WTC11 (cell line): ENCODE measurements at regions not wholly inside any gene's neighbourhood (a gene's known extent, or its start where the extent isn't known, plus 50 kb on each side); places are given as distances from the start of the nearest gene placed in this dataset.

Source experiments
- ATAC-seq: fragments of 200-7000 bp; cut with Tn5 transposase; 2 replicates; pipeline ENCODE4 v1.10.0; 2021; ENCODE audit warnings: mild to moderate bottlenecking, moderate library complexity
- CTCF ChIA-PET: fragments of 300-600 bp; sonication (Branson Sonifier 250); formaldehyde crosslinking; loops from one replicate; lab custom pipeline; 2021; ENCODE audit warnings: antibody characterized with exemption; lab: Charles Lee
- POLR2A ChIA-PET: fragments of 350-600 bp; sonication (Branson Sonifier 250); formaldehyde crosslinking; loops from one replicate; lab custom pipeline; 2021; ENCODE audit warnings: antibody characterized with exemption; lab: Charles Lee
- DNase-seq: peaks from one replicate; pipeline ENCODE4 v3.0.0; 2021; ENCODE audit warnings: low spot score
- H3K27ac Mint-ChIP-seq: 2 replicates; pipeline ENCODE4 v1.8.0; 2021; ENCODE audit warnings: mixed read lengths
- H3K27me3 Mint-ChIP-seq: 2 replicates; pipeline ENCODE4 v1.8.0; 2021; ENCODE audit warnings: low read depth, mild to moderate bottlenecking, moderate library complexity, mixed read lengths
- H3K36me3 Mint-ChIP-seq: 2 replicates; pipeline ENCODE4 v1.8.0; 2021; ENCODE audit warnings: mixed read lengths
- H3K4me1 Mint-ChIP-seq: 2 replicates; pipeline ENCODE4 v1.8.0; 2022; ENCODE audit warnings: mixed read lengths
- H3K4me3 Mint-ChIP-seq: 2 replicates; pipeline ENCODE4 v1.8.0; 2021; ENCODE audit warnings: mild to moderate bottlenecking, moderate library complexity, mixed read lengths
- H3K9me3 Mint-ChIP-seq: 2 replicates; pipeline ENCODE4 v1.8.0; 2021; ENCODE audit warnings: mixed read lengths
- ATF1 ChIP-seq: sonication (generic); formaldehyde crosslinking; IDR thresholded peaks from 2 replicates; pipeline ENCODE4 v1.8.1; 2023; ENCODE audit warnings: mild to moderate bottlenecking, moderate library complexity, missing genetic modification reagents
- ATF3 ChIP-seq: sonication (generic); formaldehyde crosslinking; conservative IDR thresholded peaks from 2 replicates; pipeline ENCODE4 v1.8.1; 2022; ENCODE audit warnings: mild to moderate bottlenecking, missing genetic modification reagents
- CDX4 ChIP-seq: fragments of 250-450 bp; sonication (Bioruptor Pico); IDR thresholded peaks from 2 replicates; pipeline ENCODE4 v1.9.0; 2021; ENCODE audit warnings: moderate library complexity, mild to moderate bottlenecking, inconsistent platforms, borderline replicate concordance
- ELF4 ChIP-seq: sonication (generic); formaldehyde crosslinking; IDR thresholded peaks from 2 replicates; pipeline ENCODE4 v1.8.1; 2022; ENCODE audit warnings: low read depth, mild to moderate bottlenecking, moderate library complexity, missing genetic modification reagents
- ESRRA ChIP-seq: sonication (generic); formaldehyde crosslinking; IDR thresholded peaks from 2 replicates; pipeline ENCODE4 v1.8.1; 2022; ENCODE audit warnings: mild to moderate bottlenecking, missing genetic modification reagents, borderline replicate concordance
- FOXJ3 ChIP-seq: sonication (generic); formaldehyde crosslinking; IDR thresholded peaks from 2 replicates; pipeline ENCODE4 v1.9.0; 2021; ENCODE audit warnings: missing genetic modification reagents, mild to moderate bottlenecking, borderline replicate concordance
- GRHL2 ChIP-seq: fragments of 250-450 bp; sonication (Bioruptor Pico); IDR thresholded peaks from 2 replicates; pipeline ENCODE4 v1.8.0; 2022; ENCODE audit warnings: mild to moderate bottlenecking, moderate library complexity; ENCODE audit not compliant: insufficient replicate concordance, severe bottlenecking
- IRF2 ChIP-seq: sonication (generic); formaldehyde crosslinking; IDR thresholded peaks from 2 replicates; pipeline ENCODE4 v1.8.0; 2022; ENCODE audit warnings: low read depth, missing genetic modification reagents, borderline replicate concordance
- JUN ChIP-seq: sonication (generic); formaldehyde crosslinking; IDR thresholded peaks from 2 replicates; pipeline ENCODE4 v1.8.0; 2023; ENCODE audit warnings: mild to moderate bottlenecking, missing genetic modification reagents
- NFATC4 ChIP-seq: fragments of 250-450 bp; sonication (Bioruptor Pico); IDR thresholded peaks from 2 replicates; pipeline ENCODE4 v1.9.0; 2021; ENCODE audit warnings: mild to moderate bottlenecking
- NFYB ChIP-seq: sonication (generic); formaldehyde crosslinking; conservative IDR thresholded peaks from 2 replicates; pipeline ENCODE4 v1.8.0; 2022; ENCODE audit warnings: low read depth, missing genetic modification reagents
- NR2C2 ChIP-seq: sonication (generic); formaldehyde crosslinking; IDR thresholded peaks from 2 replicates; pipeline ENCODE4 v1.8.0; 2022; ENCODE audit warnings: mild to moderate bottlenecking, missing genetic modification reagents
- OVOL2 ChIP-seq: fragments of 250-450 bp; sonication (Bioruptor Pico); IDR thresholded peaks from 2 replicates; pipeline ENCODE4 v1.9.0; 2021; ENCODE audit warnings: mild to moderate bottlenecking, borderline replicate concordance
- RELA ChIP-seq: sonication (generic); formaldehyde crosslinking; IDR thresholded peaks from 2 replicates; pipeline ENCODE4 v1.8.1; 2022; ENCODE audit warnings: missing genetic modification reagents, mild to moderate bottlenecking, borderline replicate concordance
- SP1 ChIP-seq: sonication (generic); formaldehyde crosslinking; conservative IDR thresholded peaks from 2 replicates; pipeline ENCODE4 v1.8.1; 2022; ENCODE audit warnings: missing genetic modification reagents
- ZNF423 ChIP-seq: fragments of 250-450 bp; sonication (Bioruptor Pico); IDR thresholded peaks from 2 replicates; pipeline ENCODE4 v2.1.2; 2022; ENCODE audit warnings: mild to moderate bottlenecking, moderate library complexity
- ZNF671 ChIP-seq: fragments of 250-450 bp; sonication (Bioruptor Pico); IDR thresholded peaks from 2 replicates; pipeline ENCODE4 v1.8.0; 2021; ENCODE audit warnings: mild to moderate bottlenecking
- TF ChIP-seq, protein P1 (sequence below): sonication (generic); formaldehyde crosslinking; IDR thresholded peaks from 2 replicates; pipeline ENCODE4 v1.8.1; 2022; ENCODE audit warnings: mild to moderate bottlenecking, missing genetic modification reagents, moderate library complexity, borderline replicate concordance
- TF ChIP-seq, protein P2 (sequence below): sonication (generic); formaldehyde crosslinking; IDR thresholded peaks from 2 replicates; pipeline ENCODE4 v1.8.0; 2022; ENCODE audit warnings: mild to moderate bottlenecking, missing genetic modification reagents
- TF ChIP-seq, protein P3 (sequence below): fragments of 250-450 bp; sonication (Bioruptor Pico); IDR thresholded peaks from 2 replicates; pipeline ENCODE4 v2.1.2; 2022; ENCODE audit warnings: mild to moderate bottlenecking, moderate library complexity
- TF ChIP-seq, protein P4 (sequence below): sonication (generic); formaldehyde crosslinking; IDR thresholded peaks from 2 replicates; pipeline ENCODE4 v1.8.1; 2023; ENCODE audit warnings: mild to moderate bottlenecking, missing genetic modification reagents, moderate library complexity
- TF ChIP-seq, protein P5 (sequence below): sonication (generic); formaldehyde crosslinking; IDR thresholded peaks from 2 replicates; pipeline ENCODE4 v1.8.1; 2022; ENCODE audit warnings: missing genetic modification reagents, borderline replicate concordance

- CTCF ChIA-PET: no interaction called here
- TF ChIP-seq, protein P1, sequence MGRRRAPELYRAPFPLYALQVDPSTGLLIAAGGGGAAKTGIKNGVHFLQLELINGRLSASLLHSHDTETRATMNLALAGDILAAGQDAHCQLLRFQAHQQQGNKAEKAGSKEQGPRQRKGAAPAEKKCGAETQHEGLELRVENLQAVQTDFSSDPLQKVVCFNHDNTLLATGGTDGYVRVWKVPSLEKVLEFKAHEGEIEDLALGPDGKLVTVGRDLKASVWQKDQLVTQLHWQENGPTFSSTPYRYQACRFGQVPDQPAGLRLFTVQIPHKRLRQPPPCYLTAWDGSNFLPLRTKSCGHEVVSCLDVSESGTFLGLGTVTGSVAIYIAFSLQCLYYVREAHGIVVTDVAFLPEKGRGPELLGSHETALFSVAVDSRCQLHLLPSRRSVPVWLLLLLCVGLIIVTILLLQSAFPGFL (CRISPR knock-in tag): no peak
- TF ChIP-seq SP1 (CRISPR knock-in tag) (no peak), ATF1 (CRISPR knock-in tag) (no peak)
- no peak for DNase-seq
Measured at GRCh38 chr5:56686337-56687195, 128.8 kb upstream of the MAP3K1 start.

DNA sequence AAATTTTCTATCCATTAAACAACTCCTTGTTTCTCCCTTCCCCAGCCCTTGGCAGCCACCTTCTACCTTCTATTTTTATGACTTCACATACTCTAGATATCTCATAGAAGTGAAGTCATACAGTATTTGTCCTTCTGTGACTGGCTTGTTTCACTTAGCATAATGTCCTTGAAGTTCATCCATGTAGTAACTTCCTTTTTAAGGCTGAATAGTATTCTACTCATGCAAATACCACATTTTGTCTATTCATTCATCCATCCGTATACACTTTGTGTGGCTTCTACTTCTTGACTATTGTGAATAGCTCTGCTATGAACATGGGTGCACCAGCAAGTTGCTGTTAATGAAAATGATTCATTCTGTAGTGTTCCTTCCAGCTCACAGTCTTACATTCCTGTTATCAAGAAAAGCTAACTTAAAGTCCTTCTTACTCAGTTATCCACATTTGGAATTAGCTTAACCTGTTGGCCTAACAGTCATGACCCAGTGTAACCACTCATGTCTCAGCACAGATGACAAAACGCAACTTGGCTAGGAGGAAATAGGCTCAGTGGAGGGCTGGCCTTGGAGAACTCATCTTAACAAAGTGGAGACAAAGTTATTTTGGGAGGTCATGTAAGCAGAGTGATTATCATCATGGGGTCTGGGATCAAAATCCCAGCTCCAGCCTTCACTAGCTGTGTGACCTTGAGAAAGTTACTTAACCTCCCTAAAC is 129.7 kb upstream of the MAP3K1 start:
- no peaks in the 10 kb centered on the region for H3K36me3 Mint-ChIP-seq
- H3K27me3 Mint-ChIP-seq: no peaks in the 10 kb centered on the region
- ATAC-seq: no peak
- H3K27ac Mint-ChIP-seq: no peak overlapping the region
- TF ChIP-seq NFATC4 (CRISPR knock-in tag): no peak
- TF ChIP-seq NFYB (CRISPR knock-in tag): no peak
- TF ChIP-seq JUN (CRISPR knock-in tag): no peak
- TF ChIP-seq, protein P2, sequence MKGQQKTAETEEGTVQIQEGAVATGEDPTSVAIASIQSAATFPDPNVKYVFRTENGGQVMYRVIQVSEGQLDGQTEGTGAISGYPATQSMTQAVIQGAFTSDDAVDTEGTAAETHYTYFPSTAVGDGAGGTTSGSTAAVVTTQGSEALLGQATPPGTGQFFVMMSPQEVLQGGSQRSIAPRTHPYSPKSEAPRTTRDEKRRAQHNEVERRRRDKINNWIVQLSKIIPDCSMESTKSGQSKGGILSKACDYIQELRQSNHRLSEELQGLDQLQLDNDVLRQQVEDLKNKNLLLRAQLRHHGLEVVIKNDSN (CRISPR knock-in tag): no peak
- no peak for TF ChIP-seq OVOL2 (CRISPR knock-in tag)
- TF ChIP-seq ELF4 (CRISPR knock-in tag): no peak
- no peak for TF ChIP-seq SP1 (CRISPR knock-in tag)
- no peak for TF ChIP-seq ZNF671 (CRISPR knock-in tag)
- no peak for TF ChIP-seq RELA (CRISPR knock-in tag)
- no peak for TF ChIP-seq IRF2
- TF ChIP-seq ZNF423: no peak
- no peak for TF ChIP-seq NR2C2 (CRISPR knock-in tag)
- no peak for TF ChIP-seq ESRRA (CRISPR knock-in tag)
- no peak for TF ChIP-seq ATF3
- TF ChIP-seq CDX4: no peak
- TF ChIP-seq GRHL2 (CRISPR knock-in tag): no peak
- TF ChIP-seq, protein P3, sequence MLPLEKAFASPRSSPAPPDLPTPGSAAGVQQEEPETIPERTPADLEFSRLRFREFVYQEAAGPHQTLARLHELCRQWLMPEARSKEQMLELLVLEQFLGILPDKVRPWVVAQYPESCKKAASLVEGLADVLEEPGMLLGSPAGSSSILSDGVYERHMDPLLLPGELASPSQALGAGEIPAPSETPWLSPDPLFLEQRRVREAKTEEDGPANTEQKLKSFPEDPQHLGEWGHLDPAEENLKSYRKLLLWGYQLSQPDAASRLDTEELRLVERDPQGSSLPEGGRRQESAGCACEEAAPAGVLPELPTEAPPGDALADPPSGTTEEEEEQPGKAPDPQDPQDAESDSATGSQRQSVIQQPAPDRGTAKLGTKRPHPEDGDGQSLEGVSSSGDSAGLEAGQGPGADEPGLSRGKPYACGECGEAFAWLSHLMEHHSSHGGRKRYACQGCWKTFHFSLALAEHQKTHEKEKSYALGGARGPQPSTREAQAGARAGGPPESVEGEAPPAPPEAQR (CRISPR knock-in tag): no peak
- TF ChIP-seq FOXJ3 (CRISPR knock-in tag): no peak
- TF ChIP-seq, protein P4, sequence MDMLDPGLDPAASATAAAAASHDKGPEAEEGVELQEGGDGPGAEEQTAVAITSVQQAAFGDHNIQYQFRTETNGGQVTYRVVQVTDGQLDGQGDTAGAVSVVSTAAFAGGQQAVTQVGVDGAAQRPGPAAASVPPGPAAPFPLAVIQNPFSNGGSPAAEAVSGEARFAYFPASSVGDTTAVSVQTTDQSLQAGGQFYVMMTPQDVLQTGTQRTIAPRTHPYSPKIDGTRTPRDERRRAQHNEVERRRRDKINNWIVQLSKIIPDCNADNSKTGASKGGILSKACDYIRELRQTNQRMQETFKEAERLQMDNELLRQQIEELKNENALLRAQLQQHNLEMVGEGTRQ: no peak
- TF ChIP-seq, protein P5, sequence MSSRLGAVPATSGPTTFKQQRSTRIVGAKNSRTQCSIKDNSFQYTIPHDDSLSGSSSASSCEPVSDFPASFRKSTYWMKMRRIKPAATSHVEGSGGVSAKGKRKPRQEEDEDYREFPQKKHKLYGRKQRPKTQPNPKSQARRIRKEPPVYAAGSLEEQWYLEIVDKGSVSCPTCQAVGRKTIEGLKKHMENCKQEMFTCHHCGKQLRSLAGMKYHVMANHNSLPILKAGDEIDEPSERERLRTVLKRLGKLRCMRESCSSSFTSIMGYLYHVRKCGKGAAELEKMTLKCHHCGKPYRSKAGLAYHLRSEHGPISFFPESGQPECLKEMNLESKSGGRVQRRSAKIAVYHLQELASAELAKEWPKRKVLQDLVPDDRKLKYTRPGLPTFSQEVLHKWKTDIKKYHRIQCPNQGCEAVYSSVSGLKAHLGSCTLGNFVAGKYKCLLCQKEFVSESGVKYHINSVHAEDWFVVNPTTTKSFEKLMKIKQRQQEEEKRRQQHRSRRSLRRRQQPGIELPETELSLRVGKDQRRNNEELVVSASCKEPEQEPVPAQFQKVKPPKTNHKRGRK (CRISPR knock-in tag): no peak
- TF ChIP-seq, all 79 proteins: peak for 0
- DNase-seq: no peak
- Mint-ChIP-seq H3K9me3 (no peaks in the 10 kb centered on the region), H3K4me1 (peaks cover 26% of the 10 kb centered on the region), H3K4me3 (no peak overlapping the region)
- POLR2A ChIA-PET: no interaction called here
- CTCF ChIA-PET: no interaction called here

More at GRCh38 chr5:56686337-56687195, 128.8 kb upstream of the MAP3K1 start:
- H3K27ac Mint-ChIP-seq: no peak overlapping the region
- no peak overlapping the region for H3K4me3 Mint-ChIP-seq
- H3K9me3 Mint-ChIP-seq: no peaks in the 10 kb centered on the region
- H3K36me3 Mint-ChIP-seq: no peaks in the 10 kb centered on the region
- H3K4me1 Mint-ChIP-seq: peaks cover 25% of the 10 kb centered on the region
- H3K27me3 Mint-ChIP-seq: no peaks in the 10 kb centered on the region
- POLR2A ChIA-PET: no interaction called here
- ATAC-seq: no peak
